ENCODE measurements at regions not wholly inside any gene's neighbourhood (a gene's known extent, or its start where the extent isn't known, plus 50 kb on each side); places are given as distances from the start of the nearest gene placed in this dataset.

- H3K9ac ChIP-seq, result no peak overlapping the region
- peaks cover 2% of the 10 kb centered on the region for H3K27me3 Mint-ChIP-seq (ENCODE audit: insufficient read depth, low read depth)
- H3K79me2 ChIP-seq (ENCODE audit: low read depth), result no peaks in the 10 kb centered on the region
- no peak overlapping the region for H3K27ac ChIP-seq
- H3K36me3 Mint-ChIP-seq, result no peaks in the 10 kb centered on the region
- no peaks in the 10 kb centered on the region for H3K36me3 ChIP-seq
- no peaks in the 10 kb centered on the region for H3K9me3 Mint-ChIP-seq
- no peak overlapping the region for H3K4me2 ChIP-seq
- H3K27ac Mint-ChIP-seq, result no peak overlapping the region
- no peaks in the 10 kb centered on the region for H3K9me3 ChIP-seq (ENCODE audit: low read depth)
- H3K4me3 Mint-ChIP-seq, result no peak overlapping the region
- no peaks in the 10 kb centered on the region for H4K20me1 ChIP-seq (ENCODE audit: low read depth)
- DNase-seq (ENCODE audit: low spot score), result no peak
- H3K4me3 ChIP-seq, result no peak overlapping the region
- H3K4me1 ChIP-seq, result peaks cover 7% of the 10 kb centered on the region
- H3K4me1 Mint-ChIP-seq, result no peaks in the 10 kb centered on the region
- H2AFZ ChIP-seq (replicated peaks), result no peak overlapping the region
- H3K27me3 ChIP-seq, result no peaks in the 10 kb centered on the region
- H3F3A ChIP-seq (ENCODE audit: low read depth), result no peaks in the 10 kb centered on the region
- TF ChIP-seq CTCF (IDR thresholded peaks at IDR 0.05), result no peak
- no peak for TF ChIP-seq EZH2phosphoT487 (IDR thresholded peaks at IDR 0.05)
- no peak for TF ChIP-seq EZH2 (IDR thresholded peaks at IDR 0.05)
Measured at GRCh38 chr14:51160871-51161270, 66.0 kb upstream of the TRIM9 start.

- Mint-ChIP-seq H3K9me3 (no peaks in the 10 kb centered on the region), H3K36me3 (no peaks in the 10 kb centered on the region), H3K27me3 (ENCODE audit: insufficient read depth, low read depth) (no peaks in the 10 kb centered on the region), H3K27ac (no peak overlapping the region), H3K4me3 (no peak overlapping the region), H3K4me1 (peaks cover 3% of the 10 kb centered on the region)
- no peak overlapping the region for H3K27ac ChIP-seq
- peaks cover 7% of the 10 kb centered on the region for H3K4me1 ChIP-seq
- H3K9me3 ChIP-seq (ENCODE audit: low read depth), result no peaks in the 10 kb centered on the region
- no peak overlapping the region for H3K9ac ChIP-seq
- no peaks in the 10 kb centered on the region for H3K36me3 ChIP-seq
- no peaks in the 10 kb centered on the region for H3K27me3 ChIP-seq
- TF ChIP-seq CTCF (IDR thresholded peaks at IDR 0.05) (no peak), EZH2phosphoT487 (IDR thresholded peaks at IDR 0.05) (no peak), EZH2 (IDR thresholded peaks at IDR 0.05) (no peak)
- no peak overlapping the region for H3K4me3 ChIP-seq
- no peak for DNase-seq (ENCODE audit: low spot score)
- no peaks in the 10 kb centered on the region for H4K20me1 ChIP-seq (ENCODE audit: low read depth)
- no peaks in the 10 kb centered on the region for H3K79me2 ChIP-seq (ENCODE audit: low read depth)
- no peaks in the 10 kb centered on the region for H3F3A ChIP-seq (ENCODE audit: low read depth)
- no peak overlapping the region for H3K4me2 ChIP-seq
- no peak overlapping the region for H2AFZ ChIP-seq (replicated peaks)
Measured at GRCh38 chr14:51165415-51165814, 70.5 kb upstream of the TRIM9 start.

- Histone ChIP-seq H3K9ac (no peak overlapping the region), H3K4me2 (no peak overlapping the region), H3K9me3 (ENCODE audit: low read depth) (no peaks in the 10 kb centered on the region), H2AFZ (replicated peaks) (no peak overlapping the region), H3F3A (ENCODE audit: low read depth) (no peaks in the 10 kb centered on the region), H3K27me3 (no peaks in the 10 kb centered on the region), H4K20me1 (ENCODE audit: low read depth) (no peaks in the 10 kb centered on the region), H3K4me3 (no peak overlapping the region), H3K27ac (no peak overlapping the region), H3K79me2 (ENCODE audit: low read depth) (no peaks in the 10 kb centered on the region), H3K36me3 (no peaks in the 10 kb centered on the region), H3K4me1 (peaks cover 7% of the 10 kb centered on the region)
- Mint-ChIP-seq H3K27ac (no peak overlapping the region), H3K9me3 (no peaks in the 10 kb centered on the region), H3K4me1 (peaks cover 3% of the 10 kb centered on the region), H3K36me3 (no peaks in the 10 kb centered on the region), H3K4me3 (no peak overlapping the region), H3K27me3 (ENCODE audit: insufficient read depth, low read depth) (no peaks in the 10 kb centered on the region)
- no peak for DNase-seq (ENCODE audit: low spot score)
- TF ChIP-seq EZH2 (IDR thresholded peaks at IDR 0.05), result no peak
- no peak for TF ChIP-seq CTCF (IDR thresholded peaks at IDR 0.05)
- no peak for TF ChIP-seq EZH2phosphoT487 (IDR thresholded peaks at IDR 0.05)
Measured at GRCh38 chr14:51167587-51168214, 72.3 kb upstream of the TMX1 start.
